Astrocyte of the spinal cord (primary cell): ENCODE measurements at regions not wholly inside any gene's neighbourhood (a gene's known extent, or its start where the extent isn't known, plus 50 kb on each side); places are given as distances from the start of the nearest gene placed in this dataset.

Experiments used
- DNase-seq: peaks from one replicate; pipeline ENCODE4 v3.0.0; 2011; ENCODE audit warnings: low read depth, low spot score
- H3K4me3 ChIP-seq: 2 replicates; pipeline ENCODE4 v1.5.1; 2011; ENCODE audit warnings: low read depth, mild to moderate bottlenecking, low read length, moderate library complexity
- in situ Hi-C: cut with HindIII; loops from 2 replicates; pipeline ENCODE4 v1.10.0; 2017; ENCODE audit warnings: low sequenced_read_pairs
- TF ChIP-seq, protein P1 (sequence below): IDR thresholded peaks from 2 replicates; pipeline ENCODE4 v1.5.1; 2012; ENCODE audit warnings: low read depth, mild to moderate bottlenecking, low read length, inconsistent platforms

DNA sequence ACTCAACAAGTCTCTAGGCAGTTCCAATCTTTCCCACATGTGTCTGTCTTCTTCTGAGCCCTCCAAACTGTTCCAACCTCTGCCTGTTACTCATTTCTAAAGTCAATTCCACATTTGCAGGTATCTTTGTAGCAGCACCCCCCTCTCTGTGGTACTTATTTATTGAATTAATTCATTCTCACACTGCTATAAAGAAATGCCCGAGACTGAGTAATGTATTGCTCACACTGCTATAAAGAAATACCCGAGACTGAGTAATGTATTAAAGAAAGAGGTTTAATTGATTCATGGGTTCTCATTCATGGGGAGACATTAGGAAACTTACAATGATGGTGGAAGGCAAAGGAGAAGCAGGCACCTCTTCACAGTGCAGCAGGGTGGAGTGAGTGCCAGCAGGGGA lies 1413.8 kb downstream of the SI start:
- in situ Hi-C loops, result no loop called here
- H3K4me3 ChIP-seq, result no peak overlapping the region
- TF ChIP-seq, protein P1, sequence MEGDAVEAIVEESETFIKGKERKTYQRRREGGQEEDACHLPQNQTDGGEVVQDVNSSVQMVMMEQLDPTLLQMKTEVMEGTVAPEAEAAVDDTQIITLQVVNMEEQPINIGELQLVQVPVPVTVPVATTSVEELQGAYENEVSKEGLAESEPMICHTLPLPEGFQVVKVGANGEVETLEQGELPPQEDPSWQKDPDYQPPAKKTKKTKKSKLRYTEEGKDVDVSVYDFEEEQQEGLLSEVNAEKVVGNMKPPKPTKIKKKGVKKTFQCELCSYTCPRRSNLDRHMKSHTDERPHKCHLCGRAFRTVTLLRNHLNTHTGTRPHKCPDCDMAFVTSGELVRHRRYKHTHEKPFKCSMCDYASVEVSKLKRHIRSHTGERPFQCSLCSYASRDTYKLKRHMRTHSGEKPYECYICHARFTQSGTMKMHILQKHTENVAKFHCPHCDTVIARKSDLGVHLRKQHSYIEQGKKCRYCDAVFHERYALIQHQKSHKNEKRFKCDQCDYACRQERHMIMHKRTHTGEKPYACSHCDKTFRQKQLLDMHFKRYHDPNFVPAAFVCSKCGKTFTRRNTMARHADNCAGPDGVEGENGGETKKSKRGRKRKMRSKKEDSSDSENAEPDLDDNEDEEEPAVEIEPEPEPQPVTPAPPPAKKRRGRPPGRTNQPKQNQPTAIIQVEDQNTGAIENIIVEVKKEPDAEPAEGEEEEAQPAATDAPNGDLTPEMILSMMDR, result no peak
- DNase-seq, result no peak

DNA sequence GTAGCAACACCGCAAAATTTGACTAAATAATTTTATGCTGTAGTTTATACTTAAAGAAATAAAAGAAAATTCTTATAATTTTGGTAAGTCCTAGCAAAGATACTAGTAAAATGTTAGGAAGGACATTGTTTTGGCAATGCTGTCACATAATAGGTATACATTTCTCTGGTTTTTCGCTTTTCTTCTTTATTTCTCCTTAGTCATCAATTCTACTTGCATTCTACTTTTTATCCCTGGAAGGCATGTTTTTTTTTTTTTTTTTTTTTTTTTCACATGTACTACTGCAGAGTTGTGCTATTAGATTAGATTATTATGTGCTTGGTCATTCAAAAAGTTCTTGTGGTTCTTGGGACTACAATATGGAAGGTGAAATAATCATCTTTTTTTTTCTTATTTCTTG lies 1421.2 kb downstream of the SI start:
- in situ Hi-C loops, result no loop called here
- TF ChIP-seq, protein P1, result no peak
- no peak for DNase-seq
- no peak overlapping the region for H3K4me3 ChIP-seq

DNA sequence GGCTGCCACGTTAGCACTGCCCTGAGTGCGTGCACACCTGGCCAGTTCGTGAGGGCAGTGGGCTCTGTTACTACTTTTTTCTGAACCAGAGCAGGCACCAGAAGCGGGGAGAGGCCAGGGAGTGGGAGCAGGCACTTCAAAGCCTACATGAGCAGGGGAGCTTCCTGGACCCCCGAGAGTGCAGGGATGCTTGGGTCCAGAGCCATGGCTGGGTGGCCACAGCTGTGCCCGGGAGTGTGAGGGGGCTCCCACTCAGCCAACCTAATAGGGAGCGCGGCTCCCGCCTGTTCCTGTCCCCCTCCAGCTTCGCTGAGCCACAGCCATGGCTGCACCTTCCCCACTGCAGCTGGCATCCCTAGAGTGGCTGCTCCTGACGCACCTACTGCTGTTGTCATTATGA lies 1423.3 kb downstream of the SI start:
- in situ Hi-C loops, result no loop called here
- no peak overlapping the region for H3K4me3 ChIP-seq
- no peak for DNase-seq
- TF ChIP-seq, protein P1, result no peak

DNA sequence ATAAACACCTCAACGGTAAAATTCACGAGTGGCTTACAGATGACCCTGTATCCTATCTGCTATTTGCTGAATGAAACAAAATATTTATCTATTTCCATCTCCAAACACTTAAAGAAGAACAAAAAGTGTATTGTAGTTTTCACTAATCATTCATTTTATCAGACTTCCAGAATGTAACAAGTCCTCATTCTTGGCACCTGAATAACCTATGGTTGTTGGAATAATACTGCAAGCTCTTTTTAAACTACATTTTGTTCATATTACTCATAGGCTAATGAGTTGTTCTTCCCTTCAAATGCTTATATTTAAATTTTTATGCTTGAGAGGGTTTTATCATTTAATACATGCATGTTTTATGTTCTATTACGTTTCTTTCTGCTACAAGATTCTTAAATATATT lies 1434.1 kb downstream of the SI start:
- in situ Hi-C loops, result no loop called here
- TF ChIP-seq, protein P1, result no peak
- no peak overlapping the region for H3K4me3 ChIP-seq
- no peak for DNase-seq

DNA sequence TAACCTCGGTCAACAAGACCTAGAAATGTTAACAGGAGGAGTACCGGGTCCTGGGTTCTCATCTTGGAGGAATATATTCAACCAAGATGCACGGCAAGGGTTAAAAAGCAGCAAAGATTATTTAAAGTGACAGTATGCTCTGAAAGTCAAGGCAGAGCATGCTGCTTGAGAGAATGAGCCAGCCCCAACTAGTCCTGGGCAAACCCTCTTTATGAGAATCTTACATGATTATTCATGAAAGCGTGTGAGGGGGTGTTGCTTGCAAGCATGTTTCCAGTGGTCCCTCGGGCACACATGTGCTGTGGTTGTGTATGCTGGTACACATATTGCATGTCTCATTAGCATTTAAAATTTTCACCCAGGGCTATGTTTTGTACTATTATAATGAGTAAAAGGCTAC lies 1445.6 kb downstream of the SI start:
- DNase-seq, result no peak
- in situ Hi-C loops, result no loop called here
- TF ChIP-seq, protein P1, result no peak
- H3K4me3 ChIP-seq, result no peak overlapping the region

DNA sequence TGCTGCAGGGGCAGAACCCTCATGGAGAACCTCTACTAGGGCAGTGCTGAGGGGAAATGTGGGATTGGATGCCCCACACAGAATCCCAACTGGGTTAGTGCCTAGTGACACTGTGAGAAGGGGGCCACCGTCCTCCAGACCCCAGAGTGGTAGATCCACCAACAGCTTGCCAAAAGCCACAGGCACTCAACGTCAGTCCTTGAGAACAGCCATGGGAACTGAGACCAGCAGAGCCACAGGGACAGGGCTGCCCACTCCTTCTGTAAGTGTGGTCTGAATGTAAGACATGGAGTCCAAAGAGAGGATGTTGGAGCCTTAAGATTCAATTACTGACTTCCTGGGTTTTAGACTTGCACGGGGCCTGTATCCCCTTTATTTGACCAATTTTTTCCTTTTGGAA lies 1451.5 kb downstream of the SI start:
- TF ChIP-seq, protein P1, result no peak
- no peak for DNase-seq
- in situ Hi-C loops, result no loop called here
- H3K4me3 ChIP-seq, result no peak overlapping the region

DNA sequence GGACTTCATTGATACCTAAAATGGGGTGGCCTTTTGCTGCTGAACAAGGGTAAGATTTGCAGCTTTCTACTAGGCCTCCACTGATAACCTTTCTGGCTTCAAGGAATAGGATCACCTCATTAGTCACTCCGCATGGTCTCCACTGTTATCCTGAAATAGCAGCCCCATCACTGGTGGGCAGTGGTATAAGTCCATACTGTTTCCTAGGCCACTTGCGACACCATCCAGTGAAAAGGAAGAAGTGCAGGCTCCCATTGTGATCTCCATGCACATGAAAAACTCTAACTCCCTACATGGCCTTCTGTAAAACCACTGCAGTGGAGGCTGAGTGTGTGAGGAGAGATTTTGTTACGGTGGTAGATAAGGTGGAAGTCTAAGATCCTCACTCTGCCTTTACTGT lies 1455.9 kb downstream of the SI start:
- in situ Hi-C loops, result no loop called here
- TF ChIP-seq, protein P1, result no peak
- DNase-seq, result no peak
- no peak overlapping the region for H3K4me3 ChIP-seq
